Left forelimb (tissue), 1 donor: ENCODE measurements at regions not wholly inside any gene's neighbourhood (a gene's known extent, or its start where the extent isn't known, plus 50 kb on each side); places are given as distances from the start of the nearest gene placed in this dataset.
"Not testable (repeated sequence)": the region's sequence is repeated elsewhere in the genome, so short reads cannot be mapped to it uniquely, and the experiment has no call there.

Experiments used
- DNase-seq: peaks from one replicate; pipeline ENCODE4 v3.0.0-alpha.2; 2018; ENCODE audit warnings: low spot score

DNA sequence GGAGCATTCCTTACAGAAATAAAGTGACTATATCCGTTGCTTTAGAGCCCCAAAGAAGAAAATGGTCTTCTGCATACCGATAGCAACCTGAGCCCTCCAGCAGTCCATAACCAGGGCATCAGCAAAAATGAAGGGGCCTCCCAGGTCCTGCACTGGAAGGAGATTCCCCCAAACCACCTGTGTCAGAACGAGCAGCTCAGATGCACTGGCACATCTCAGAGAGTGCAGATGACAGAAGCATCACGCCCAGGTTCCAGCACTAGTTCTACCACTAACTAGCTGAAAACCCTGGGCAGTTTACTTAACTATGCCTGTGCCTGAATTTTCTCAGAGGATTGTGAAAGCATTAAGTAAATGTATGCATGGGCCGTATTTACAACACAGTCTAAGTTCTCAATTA lies 466.7 kb upstream of the MYT1L start:
- peak; percentile 34 for DNase-seq

DNA sequence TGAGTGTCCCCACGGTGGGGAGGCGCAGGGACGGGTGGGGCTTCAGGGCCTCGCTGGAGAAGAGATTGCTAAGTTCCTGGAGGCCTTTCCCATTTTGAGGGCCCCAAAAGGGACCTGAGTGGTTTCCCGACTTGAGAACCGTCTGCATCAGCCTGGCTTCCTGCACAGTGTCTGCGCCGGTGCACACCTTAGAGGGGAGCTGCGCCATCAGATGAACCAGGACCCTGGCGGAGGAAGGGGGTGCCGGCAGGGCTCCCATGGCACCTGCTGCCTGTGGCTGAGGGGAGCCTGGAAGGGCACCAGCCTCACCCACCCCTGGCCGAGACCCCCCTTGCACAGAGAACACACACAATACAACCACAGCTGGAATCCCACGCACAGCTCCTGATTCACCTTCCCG lies 465.1 kb upstream of the MYT1L start:
- no peak for DNase-seq

DNA sequence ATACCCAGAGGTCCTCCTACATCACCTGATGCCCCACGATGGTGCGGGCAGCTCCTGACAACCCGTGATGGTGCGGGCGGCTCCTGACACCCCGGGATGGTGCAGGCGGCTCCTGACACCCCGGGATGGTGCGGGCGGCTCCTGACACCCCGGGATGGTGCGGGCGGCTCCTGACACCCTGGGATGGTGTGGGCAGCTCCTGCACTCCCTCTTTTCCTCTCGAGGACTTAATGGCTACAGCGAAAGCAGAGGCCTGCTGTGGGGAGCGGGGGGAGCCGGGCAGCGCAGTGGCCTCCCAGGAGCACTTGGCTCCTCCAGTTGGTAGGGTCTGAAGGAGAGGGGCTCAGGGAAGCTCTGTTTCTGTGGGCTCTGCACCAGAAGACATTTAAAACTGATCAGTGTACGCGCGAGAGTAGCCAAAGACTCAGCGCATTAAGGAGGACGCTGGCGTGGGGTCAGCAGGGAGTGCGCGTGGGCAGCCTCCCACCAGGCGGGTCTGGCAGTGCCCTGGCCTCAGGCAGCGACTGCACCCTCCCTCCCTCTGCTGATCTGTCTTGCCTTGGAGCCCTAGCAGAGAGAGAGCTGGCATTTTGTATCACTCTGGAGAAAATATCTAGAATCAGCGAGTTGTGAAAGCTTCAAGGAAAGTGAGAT lies 464.5 kb upstream of the MYT1L start:
- no peak for DNase-seq

DNA sequence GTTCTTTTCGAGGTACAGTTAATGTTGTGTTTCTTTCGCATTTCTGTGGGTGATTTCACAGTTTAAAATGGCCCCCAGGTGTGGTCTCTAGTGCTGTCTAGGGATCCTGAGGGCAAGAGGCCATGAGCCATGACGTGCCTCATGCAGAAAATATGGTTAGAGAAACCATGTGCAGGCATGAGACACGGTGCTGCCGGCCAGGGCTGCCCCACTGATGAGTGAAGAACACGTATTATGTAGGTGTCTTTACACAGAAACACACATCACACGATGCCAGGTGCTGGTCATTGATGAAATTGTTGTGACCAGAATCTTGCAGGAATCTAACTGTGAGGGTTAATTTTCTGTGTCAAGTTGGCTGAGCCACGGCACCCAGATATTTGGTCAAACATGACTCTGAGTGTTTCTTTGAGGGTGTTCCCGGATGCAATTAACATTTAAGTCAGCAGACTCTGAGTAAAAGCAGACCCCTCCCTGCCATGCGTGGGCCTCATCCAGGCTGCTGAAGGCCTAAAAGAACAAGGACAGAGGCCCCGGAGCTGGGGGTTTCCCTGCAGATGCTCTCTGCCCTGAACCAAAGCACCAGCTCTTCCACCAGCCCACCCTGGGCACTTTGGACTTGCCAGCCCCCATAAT lies 463.0 kb upstream of the MYT1L start:
- no peak for DNase-seq

DNA sequence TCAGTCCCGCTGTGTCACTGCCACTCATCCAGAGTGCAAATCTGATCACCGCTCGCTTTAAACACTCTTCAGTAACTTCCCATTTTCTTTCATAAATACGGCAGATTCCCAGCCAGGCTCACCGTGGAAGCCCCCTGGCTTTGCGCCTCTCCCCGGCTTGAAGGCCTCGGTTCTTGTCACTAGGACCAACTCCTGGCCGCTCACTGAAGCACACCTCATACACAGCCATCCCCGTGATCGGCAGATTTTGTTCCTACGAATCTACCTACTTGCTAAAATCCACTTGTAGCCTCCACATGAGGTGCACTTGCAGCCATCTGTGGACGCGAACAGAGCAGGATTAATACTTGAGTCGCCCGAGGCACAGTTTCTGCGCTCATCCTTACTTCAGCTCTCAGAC lies 462.4 kb upstream of the MYT1L start:
- peak; percentile 38 for DNase-seq

DNA sequence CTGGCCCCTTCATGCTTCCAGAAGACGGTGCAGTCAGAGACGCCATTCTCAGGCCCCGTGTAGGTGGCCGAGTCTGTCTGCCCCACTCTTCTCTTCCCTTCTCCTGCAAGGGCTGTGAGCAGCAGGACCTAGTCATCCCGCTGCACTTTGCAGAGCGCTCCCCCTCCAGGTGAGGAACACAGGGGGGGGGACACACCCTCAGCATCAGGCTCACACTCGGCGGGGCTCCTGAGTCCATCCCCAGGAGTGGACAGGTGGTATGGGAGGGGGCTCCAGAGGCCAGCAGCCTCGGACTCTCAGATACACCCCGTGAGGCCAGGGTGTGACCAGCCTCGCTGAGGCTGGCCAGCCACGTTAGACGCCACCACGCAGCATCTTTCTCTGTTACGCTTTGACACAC lies 460.5 kb upstream of the MYT1L start:
- no peak for DNase-seq

DNA sequence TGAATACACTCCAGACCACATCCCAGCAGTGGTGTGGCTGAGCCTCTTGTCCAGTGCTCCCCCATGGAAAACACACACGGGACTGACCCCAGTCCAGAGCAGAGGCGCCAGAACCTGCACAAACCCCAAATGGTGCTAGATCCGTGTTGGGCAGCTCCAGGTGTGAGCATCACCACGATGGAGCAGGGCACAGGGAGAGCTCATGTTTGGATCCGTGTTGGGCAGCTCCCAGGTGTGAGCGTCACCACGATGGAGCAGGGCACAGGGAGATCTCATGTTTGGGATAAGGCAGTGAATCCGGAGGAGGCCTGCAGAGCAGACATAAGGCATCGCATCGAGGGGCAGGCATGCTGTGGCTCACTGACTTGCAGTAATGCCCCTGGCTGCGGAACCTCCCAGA lies 460.0 kb upstream of the MYT1L start:
- DNase-seq: no peak

DNA sequence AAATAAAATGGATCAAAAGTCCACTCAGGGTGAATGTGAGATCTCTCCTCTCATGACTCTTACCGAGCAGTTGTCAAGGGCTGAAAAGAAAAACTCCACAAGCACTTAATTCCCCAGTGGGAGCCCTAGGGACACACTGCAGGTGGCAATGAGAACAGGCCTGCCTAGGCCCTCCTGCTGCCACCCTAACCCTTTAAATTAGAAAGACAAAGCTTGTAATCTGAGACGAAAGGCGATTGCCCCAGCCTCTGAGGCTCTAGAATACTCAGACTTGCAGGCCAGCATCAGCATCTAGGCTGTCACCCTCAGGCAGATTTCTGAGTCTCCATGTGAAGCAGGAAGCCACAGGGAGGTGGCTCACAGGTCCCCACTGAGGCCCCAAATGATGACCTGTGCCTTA lies 457.0 kb upstream of the MYT1L start:
- no peak for DNase-seq

DNA sequence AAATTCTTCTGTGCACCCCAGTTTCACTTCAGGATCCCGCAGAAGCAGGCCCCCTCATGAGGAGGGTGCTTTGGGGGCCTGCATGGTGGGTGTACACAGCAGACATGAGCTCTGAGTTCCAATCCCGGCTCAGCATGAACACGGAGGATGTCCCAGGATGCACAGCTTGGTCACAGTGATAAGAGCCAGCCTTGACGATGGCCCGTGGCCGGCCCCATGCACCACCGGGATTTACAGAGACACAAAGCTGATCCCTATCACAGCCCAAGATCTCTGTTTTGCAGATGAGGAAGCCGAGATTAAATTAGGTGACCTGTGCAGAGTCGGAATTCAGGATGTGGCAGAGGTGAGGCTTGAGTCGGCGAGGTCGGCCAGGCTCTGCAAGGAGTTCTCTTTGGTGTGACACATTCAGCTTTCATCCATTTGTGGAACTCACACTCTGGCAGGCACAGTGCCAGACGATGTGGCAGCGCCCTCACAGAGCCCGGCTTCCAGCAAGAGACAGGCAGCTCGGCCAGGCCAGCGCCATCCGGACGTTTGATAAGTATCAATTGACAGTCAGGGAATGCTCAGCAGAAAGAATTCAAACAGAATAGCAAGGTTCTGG lies 456.3 kb upstream of the MYT1L start:
- no peak for DNase-seq

DNA sequence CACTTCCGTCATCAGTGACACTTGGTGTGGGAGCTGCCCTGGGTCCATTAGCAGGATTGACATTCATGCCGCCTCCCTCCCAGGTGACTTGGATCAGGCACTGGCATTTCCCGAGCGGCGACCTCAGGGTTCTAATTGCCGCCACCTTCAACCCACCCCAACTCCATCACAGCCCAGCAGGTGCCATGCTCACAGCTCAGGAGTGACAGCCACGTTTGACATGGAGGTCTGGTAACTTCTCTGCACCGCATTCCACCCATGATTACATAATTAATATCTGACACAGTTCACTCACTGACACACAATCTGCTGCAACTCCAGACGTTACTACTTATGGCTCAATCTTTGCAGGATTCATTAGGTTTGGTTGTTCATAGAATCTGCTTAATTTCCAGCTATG lies 450.9 kb upstream of the MYT1L start:
- DNase-seq: no peak

DNA sequence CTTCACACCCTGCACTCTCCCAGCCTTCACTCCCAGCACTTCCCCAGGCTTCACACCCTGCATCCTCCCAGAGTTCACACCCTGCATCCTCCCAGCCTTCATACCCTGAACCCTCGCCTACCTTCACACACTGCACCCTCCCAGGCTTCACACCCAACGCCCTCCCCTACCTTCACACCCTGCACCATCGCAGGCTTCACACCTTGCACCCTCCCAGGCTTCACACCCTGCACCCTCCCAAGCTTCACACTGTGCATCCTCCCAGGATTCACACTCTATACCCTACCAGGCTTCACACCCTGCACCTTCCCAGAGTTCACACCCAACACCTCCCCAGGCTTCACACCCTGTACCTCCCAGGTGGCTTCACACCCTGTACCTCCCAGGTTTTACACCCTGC lies 448.7 kb upstream of the MYT1L start:
- no peak for DNase-seq

DNA sequence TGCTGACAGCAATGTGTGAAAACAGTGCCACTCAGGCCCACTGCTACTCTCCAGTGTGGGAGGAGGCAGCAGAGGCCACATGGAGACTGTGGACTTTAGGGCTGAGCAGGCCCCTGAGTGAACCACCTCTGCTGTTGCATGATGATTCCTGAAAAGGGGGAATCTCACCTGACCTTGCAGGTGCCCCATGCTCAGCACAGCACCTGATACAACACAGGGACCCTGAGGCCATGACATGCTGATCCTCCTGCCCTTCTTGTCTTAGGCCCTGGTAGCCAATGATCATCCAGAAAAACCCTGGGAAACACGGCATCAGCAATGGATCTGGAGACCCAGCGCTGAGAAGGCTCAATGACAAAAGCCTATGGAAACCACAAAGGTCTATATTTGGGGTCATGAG lies 446.8 kb upstream of the MYT1L start:
- DNase-seq: no peak

DNA sequence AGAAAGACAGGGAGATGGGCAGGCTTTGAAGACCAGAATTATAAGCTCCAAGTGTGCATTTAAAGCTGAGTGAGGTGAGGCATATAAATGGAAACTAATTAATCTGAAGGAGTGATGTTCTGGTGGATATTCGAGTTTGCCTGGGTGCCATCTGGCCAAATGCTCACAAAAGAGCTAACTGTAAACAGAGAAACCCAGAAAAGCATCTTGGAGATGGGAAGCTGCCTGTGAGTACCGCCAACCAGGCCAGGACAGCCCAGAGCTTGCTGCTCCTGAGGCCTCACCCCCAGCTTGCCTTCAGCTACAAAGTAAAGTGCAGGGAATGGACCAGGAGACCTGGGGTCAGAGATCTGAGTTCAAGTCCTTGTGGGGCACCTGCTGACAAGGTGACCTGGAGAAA lies 446.1 kb upstream of the MYT1L start:
- DNase-seq: no peak

DNA sequence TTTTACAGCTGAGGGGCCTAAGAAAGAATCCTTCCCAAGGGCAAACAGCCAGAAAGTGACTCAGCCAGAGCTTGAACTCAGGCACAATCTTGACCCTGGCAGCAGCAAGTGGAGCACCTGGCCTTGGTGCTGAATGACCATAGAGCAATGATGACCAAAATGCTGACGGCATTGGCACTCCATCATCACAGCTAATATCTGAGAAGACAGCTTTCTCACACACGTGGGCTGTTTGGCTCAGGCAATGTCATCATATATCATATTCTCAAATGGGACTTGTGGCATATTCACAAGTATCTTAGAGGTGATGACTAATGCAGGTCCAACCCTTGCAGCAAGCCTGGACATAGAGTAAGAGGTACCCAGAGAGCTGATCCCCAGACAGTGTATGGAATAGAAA lies 443.9 kb upstream of the MYT1L start:
- no peak for DNase-seq

DNA sequence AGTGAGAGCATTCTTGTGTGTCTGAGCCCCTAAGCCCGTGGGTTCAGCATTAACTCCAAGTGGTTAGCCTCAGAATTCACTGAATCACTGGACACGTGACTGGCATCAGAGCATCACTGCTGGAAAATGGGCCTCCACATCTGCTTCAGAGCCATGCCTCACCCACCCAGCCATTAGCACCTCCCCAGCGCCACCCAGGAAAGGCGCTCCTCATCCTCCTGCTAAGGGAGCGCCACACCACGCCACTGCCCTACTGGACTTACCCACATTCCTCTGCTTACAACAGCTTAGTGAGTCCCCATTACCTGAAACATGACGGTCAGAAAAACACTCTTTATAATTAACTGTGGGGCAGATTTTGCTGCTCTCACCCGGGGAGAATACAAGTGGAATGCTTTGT lies 442.6 kb upstream of the MYT1L start:
- no peak for DNase-seq

DNA sequence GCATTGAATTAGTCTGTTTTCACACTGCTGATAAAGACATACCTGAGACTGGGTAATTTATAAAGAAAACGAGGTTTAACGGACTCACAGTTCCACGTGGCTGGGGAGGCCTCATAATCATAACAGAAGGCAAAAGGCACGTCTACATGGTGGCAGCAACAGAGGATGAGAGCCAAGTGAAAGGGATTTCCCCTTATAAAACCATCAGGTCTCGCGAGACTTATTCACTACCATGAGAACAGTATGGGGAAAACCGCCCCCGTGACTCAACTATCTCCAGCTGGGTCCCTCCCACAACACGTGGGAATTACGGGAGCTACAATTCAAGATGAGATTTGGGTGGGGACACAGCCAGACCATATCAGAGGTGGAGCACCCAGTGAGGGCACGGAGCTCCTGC lies 442.0 kb upstream of the MYT1L start:
- DNase-seq: not testable (repeated sequence)

DNA sequence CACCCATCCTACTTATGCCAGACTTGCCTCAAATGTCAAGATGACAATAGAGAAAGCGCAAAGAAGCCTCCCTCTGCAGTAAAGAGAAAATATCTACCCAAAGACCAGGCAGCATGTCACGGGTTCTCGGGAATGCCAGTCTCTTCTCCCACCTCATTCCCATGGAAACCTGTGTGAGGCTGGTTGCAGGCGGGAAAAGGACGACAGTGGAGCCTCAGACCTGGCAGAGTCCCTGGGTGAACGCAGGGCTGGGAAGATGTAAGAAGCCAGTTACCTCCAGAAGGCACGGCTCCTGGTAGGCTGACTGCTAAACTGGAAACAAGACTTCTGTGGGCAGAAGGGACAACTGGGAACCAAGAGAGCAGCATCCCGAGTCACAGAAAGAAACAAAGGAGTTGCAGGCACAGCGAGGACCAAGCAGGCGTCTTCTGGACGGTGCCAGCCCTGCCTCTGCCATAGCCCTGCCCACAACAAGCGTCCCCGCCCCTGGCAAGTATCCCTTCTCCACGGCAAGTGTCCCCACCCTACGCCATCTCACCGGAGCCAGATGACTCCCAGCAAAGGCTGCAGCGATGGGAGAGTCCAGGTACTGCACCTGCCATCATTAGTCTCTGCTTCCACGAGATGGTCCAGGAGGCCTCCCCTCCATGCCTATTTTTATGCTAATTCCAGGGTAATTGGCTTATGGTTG lies 440.8 kb upstream of the MYT1L start:
- DNase-seq: no peak

DNA sequence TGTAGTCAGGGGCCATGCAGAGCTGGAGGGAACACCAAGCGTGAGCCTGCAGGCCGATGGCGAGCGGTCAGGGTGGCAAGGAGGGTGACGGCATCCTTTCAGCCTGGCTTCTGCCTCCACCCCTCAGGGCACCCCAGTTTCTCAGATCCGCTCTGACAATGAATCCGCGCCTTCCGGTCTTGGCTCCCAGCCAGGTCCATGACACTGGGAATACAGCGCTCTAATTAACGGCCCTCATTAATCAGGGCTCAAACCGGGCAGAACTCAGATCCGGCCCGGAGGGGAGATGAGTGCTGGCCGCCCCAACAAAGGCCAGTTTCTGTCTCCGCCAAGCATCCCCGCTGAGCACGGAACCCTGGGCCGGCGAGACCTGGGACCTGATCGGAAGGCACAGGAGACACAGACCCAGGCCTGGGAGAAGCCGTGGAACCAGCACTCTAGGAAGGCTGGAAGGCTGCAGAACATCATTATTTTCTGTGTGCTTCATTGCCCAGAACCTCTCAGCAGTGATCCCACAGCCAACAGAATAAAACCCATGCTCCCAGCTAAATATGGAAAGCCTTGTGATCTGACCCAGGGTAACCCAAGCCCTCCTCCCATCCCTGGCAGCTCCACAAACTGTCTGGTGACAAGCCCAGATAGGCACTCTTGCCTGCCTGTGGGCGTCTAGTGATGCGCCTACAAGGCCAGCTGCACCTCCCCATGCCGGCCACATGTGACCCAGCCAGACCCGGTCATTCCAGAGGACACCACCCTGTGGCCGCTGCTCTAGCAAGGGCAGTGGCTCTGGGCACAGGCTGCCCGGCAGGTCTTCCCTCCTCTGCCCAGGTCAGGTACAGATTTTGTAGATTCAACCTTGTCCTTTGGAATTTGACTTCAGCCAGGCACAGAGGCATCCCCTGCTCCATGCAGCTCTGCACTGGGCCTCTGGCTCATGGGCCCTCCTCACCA lies 438.7 kb upstream of the MYT1L start:
- no peak for DNase-seq

DNA sequence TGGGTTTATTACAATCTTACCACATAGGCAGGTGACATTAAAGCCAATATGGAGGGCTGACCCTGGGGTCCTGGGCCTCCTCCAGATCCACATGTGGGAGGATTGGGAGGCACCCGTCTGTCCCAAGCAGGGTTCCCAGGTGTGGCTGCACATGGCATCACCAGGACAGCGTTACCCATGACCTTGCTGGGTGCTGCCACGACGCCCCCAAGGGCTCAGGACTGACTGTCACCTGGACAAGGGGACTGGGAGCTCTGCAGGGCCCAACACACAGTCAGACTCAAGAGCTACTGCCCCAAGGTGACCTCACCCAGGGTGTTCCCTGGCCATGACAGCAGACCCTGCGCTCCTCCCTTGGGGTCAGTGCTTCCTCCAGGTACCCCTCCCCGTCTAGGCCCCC lies 437.4 kb upstream of the MYT1L start:
- no peak for DNase-seq

DNA sequence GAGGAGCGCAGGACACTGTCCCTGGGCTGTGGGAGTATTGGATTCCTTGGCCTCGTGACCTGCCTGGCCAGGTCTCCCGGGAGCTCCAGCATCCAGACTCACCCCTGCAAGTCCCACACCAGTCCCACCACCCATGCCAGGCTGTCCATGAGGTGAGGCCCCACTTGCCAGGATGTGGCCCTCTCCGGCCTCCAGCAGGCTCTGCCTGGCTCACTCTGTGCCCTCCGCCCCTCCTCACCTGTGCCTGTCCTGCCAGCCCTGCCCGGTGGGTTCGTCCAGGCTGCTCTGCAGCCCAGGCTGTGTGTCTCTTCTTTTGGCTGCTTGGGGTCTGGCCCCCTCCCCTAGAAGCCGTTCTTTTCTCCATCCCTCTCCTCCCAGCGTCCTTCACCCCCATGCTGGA lies 436.8 kb upstream of the MYT1L start:
- no peak for DNase-seq

DNA sequence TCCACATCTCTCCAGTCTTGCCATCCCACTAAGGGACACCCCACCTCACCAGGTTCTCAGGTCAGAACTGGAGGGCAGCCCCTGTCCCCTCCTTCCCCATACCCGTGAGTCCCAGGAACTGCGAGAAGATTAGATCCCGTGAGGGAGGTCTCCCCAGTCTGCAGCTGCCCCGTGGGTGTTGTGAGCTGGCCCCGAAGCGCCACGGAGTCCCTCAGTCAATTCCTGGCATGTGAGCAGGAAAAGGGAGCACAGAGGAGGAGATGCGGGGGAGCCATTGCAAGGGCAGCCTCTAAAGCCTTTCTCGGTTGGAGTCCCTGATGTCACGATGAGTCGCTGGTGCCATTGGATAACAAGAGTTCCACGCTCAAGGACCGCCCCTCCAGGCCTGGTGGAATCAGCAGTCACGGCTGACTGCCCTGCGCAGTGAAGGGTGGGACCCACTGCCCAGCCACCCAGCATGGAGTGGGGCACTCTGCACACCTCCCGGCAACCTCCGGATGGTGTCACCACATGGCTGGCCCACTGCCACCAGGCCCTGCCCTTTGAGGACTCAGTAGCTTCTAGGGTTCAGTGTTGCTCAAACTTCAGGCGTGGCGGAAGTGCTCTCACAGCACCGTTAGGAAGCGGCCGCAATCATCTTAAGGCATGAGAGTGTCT lies 434.9 kb upstream of the MYT1L start:
- DNase-seq: no peak
